ENCODE measurements at regions not wholly inside any gene's neighbourhood (a gene's known extent, or its start where the extent isn't known, plus 50 kb on each side); places are given as distances from the start of the nearest gene placed in this dataset.

DNA sequence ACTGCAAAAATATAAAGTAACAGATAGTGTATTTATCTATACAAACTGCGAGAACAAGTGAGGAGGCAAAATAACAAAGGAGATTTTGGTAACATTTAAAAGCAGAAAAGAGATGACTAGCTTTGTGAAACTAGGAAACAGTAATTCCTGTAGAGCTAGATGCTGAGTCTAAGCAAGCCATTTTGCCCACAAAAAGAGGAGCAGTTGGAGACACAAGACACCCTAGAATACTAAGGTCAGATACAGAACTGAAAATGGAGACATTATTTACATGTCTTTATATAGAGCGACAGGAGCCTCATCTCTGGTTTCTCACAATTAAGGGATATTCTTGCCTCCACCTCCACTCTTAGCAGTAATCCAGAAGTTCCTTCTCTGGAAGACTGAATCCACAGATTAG lies 732.4 kb upstream of the GBE1 start:
- no peak for DNase-seq (ENCODE audit: low read depth)
- H3K4me3 ChIP-seq (ENCODE audit: control insufficient read depth, low read depth, low read length), result no peak overlapping the region
- TF ChIP-seq, protein P1, sequence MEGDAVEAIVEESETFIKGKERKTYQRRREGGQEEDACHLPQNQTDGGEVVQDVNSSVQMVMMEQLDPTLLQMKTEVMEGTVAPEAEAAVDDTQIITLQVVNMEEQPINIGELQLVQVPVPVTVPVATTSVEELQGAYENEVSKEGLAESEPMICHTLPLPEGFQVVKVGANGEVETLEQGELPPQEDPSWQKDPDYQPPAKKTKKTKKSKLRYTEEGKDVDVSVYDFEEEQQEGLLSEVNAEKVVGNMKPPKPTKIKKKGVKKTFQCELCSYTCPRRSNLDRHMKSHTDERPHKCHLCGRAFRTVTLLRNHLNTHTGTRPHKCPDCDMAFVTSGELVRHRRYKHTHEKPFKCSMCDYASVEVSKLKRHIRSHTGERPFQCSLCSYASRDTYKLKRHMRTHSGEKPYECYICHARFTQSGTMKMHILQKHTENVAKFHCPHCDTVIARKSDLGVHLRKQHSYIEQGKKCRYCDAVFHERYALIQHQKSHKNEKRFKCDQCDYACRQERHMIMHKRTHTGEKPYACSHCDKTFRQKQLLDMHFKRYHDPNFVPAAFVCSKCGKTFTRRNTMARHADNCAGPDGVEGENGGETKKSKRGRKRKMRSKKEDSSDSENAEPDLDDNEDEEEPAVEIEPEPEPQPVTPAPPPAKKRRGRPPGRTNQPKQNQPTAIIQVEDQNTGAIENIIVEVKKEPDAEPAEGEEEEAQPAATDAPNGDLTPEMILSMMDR (IDR thresholded peaks at IDR 0.05; ENCODE audit: control insufficient read depth, insufficient read depth, low read depth, low read length, missing control alignments), result no peak

DNA sequence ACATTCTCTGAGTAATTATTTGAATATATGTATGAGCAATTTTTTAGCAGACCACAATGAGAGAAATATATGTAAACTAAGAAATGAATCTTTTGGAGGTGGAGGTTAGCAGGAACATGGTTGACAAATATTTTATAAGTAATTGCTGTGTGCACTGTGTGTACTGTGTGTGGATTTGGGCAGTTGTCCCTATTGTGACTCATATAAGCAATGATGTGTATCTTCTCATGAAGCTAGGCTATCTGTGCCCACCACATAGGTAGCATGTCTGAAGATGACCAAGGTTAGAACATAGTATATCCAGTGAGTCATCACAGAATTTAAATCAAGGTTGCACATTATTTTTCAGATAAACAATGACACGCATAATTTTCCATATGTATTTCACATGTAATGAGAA lies 713.9 kb upstream of the GBE1 start:
- no peak for DNase-seq (ENCODE audit: low read depth)
- no peak overlapping the region for H3K4me3 ChIP-seq (ENCODE audit: control insufficient read depth, low read depth, low read length)
- TF ChIP-seq, protein P1 (IDR thresholded peaks at IDR 0.05; ENCODE audit: control insufficient read depth, insufficient read depth, low read depth, low read length, missing control alignments), result no peak

GRCh38 chr3:82474711-82475110 lies 713.3 kb upstream of the GBE1 start:
- TF ChIP-seq, protein P1 (IDR thresholded peaks at IDR 0.05; ENCODE audit: control insufficient read depth, insufficient read depth, low read depth, low read length, missing control alignments), result no peak
- DNase-seq (ENCODE audit: low read depth), result no peak

GRCh38 chr3:82473864-82474541 lies 712.6 kb upstream of the GBE1 start:
- no peak overlapping the region for H3K4me3 ChIP-seq (ENCODE audit: control insufficient read depth, low read depth, low read length)
- TF ChIP-seq, protein P1 (IDR thresholded peaks at IDR 0.05; ENCODE audit: control insufficient read depth, insufficient read depth, low read depth, low read length, missing control alignments), result no peak
- DNase-seq (ENCODE audit: low read depth), result no peak

More at GRCh38 chr3:82474711-82475110, 713.3 kb upstream of the GBE1 start:
- H3K4me3 ChIP-seq (ENCODE audit: control insufficient read depth, low read depth, low read length), result no peak overlapping the region

- TF ChIP-seq, protein P1 (IDR thresholded peaks at IDR 0.05; ENCODE audit: control insufficient read depth, insufficient read depth, low read depth, low read length, missing control alignments), result no peak
- no peak for DNase-seq (ENCODE audit: low read depth)
- H3K4me3 ChIP-seq (ENCODE audit: control insufficient read depth, low read depth, low read length), result no peak overlapping the region
Measured at GRCh38 chr3:82467051-82467450, 705.6 kb upstream of the GBE1 start.

GRCh38 chr3:82462977-82463376 lies 701.5 kb upstream of the GBE1 start:
- TF ChIP-seq, protein P1 (IDR thresholded peaks at IDR 0.05; ENCODE audit: control insufficient read depth, insufficient read depth, low read depth, low read length, missing control alignments), result no peak
- DNase-seq (ENCODE audit: low read depth), result no peak
- H3K4me3 ChIP-seq (ENCODE audit: control insufficient read depth, low read depth, low read length), result no peak overlapping the region
